CD4-positive, alpha-beta T cell (primary cell): ENCODE measurements at regions not wholly inside any gene's neighbourhood (a gene's known extent, or its start where the extent isn't known, plus 50 kb on each side); places are given as distances from the start of the nearest gene placed in this dataset.

Experiments
- ATAC-seq: fragments of 200-7000 bp; cut with Tn5 transposase; one replicate; pipeline ENCODE4 v1.10.0; 2022; ENCODE audit warnings: mild to moderate bottlenecking; ENCODE audit not compliant: poor library complexity
- CTCF ChIA-PET: fragments of 350-600 bp; sonication (Branson Sonifier 250); formaldehyde crosslinking; loops from one replicate; lab custom pipeline; 2021; ENCODE audit warnings: antibody characterized with exemption, inconsistent platforms; lab: Charles Lee
- POLR2A ChIA-PET: fragments of 350-600 bp; sonication (Branson Sonifier 250); formaldehyde crosslinking; loops from one replicate; lab custom pipeline; 2021; ENCODE audit warnings: antibody characterized with exemption, inconsistent platforms; lab: Charles Lee
- DNase-seq, 14 experiments: peaks; one replicate each; pipeline ENCODE4 v3.0.0-alpha.2; 2013 to 2020; ENCODE audit warnings: mixed read lengths in 2 of 14
- H3K27ac ChIP-seq, 2 donors: one replicate each; pipeline versions ENCODE4 v1.5.1 to v1.7.0; 2013; ENCODE audit warnings: low read length in 2 of 2, low read depth in 1 of 2, mild to moderate bottlenecking in 1 of 2
- H3K27me3 ChIP-seq, 2 experiments: 1 replicate in 1 of 2; 2 replicates in 1 of 2; pipeline versions ENCODE4 v1.6.1 to v1.7.0; 2013; ENCODE audit warnings: low read length in 2 of 2, control low read depth in 1 of 2, mild to moderate bottlenecking in 1 of 2, moderate library complexity in 1 of 2; ENCODE audit not compliant: insufficient read depth in 2 of 2, control insufficient read depth in 1 of 2
- H3K36me3 ChIP-seq: one replicate; pipeline ENCODE4 v1.6.1; 2013; ENCODE audit warnings: low read length, control low read depth; ENCODE audit not compliant: insufficient read depth
- H3K4me1 ChIP-seq: one replicate; pipeline ENCODE4 v1.6.1; 2013; ENCODE audit warnings: low read length, control low read depth; ENCODE audit not compliant: insufficient read depth
- H3K4me3 ChIP-seq: one replicate; pipeline ENCODE4 v1.5.1; 2013; ENCODE audit warnings: mild to moderate bottlenecking, low read length, moderate library complexity
- H3K9me3 ChIP-seq, 2 experiments: 1 replicate in 1 of 2; 2 replicates in 1 of 2; pipeline versions ENCODE4 v1.6.1 to v1.7.0; 2013; ENCODE audit warnings: low read length in 2 of 2, mild to moderate bottlenecking in 2 of 2, control low read depth in 1 of 2, moderate library complexity in 1 of 2; ENCODE audit not compliant: control insufficient read depth in 1 of 2, insufficient read depth in 1 of 2
- H3K27ac Mint-ChIP-seq: one replicate; pipeline ENCODE4 v1.8.0; 2020; ENCODE audit warnings: mixed read lengths
- H3K27me3 Mint-ChIP-seq: one replicate; pipeline ENCODE4 v1.8.0; 2021; ENCODE audit warnings: mixed read lengths
- H3K36me3 Mint-ChIP-seq: one replicate; pipeline ENCODE4 v1.8.0; 2021; ENCODE audit warnings: low read depth, mixed read lengths
- H3K4me1 Mint-ChIP-seq: one replicate; pipeline ENCODE4 v1.8.0; 2021; ENCODE audit warnings: low read depth, mixed read lengths
- H3K4me3 Mint-ChIP-seq: one replicate; pipeline ENCODE4 v1.8.0; 2020; ENCODE audit warnings: mild to moderate bottlenecking, mixed read lengths
- H3K9me3 Mint-ChIP-seq: one replicate; pipeline ENCODE4 v1.8.0; 2020; ENCODE audit warnings: mixed read lengths
- intact Hi-C, 2 experiments: fragments of 100-400 bp; cut with DNase I in 1 of 2; cut with micrococcal nuclease in 1 of 2; formaldehyde crosslinking; loops; one replicate each; pipeline versions ENCODE4 v1.15.1 to v1.9.0; 2023 to 2025; cut with DNase I, micrococcal nuclease
- TF ChIP-seq, protein P1 (sequence below): fragments of 200-600 bp; IDR thresholded peaks from one replicate; pipeline ENCODE4 v1.8.0; 2022; ENCODE audit warnings: antibody characterized with exemption, mild to moderate bottlenecking

- CTCF ChIA-PET: no interaction called here
- H3K36me3 ChIP-seq: no peaks in the 10 kb centered on the region
- no peak overlapping the region for H3K4me3 Mint-ChIP-seq
- POLR2A ChIA-PET: no interaction called here
- no peak for DNase-seq
- H3K9me3 ChIP-seq: peaks cover 0 to 4% of the 10 kb centered on the region in 2 experiments
- H3K27ac Mint-ChIP-seq: no peak overlapping the region
- no peak for ATAC-seq
- peaks cover 6% of the 10 kb centered on the region for H3K9me3 Mint-ChIP-seq
- no peaks in the 10 kb centered on the region for H3K4me1 ChIP-seq
- TF ChIP-seq, protein P1, sequence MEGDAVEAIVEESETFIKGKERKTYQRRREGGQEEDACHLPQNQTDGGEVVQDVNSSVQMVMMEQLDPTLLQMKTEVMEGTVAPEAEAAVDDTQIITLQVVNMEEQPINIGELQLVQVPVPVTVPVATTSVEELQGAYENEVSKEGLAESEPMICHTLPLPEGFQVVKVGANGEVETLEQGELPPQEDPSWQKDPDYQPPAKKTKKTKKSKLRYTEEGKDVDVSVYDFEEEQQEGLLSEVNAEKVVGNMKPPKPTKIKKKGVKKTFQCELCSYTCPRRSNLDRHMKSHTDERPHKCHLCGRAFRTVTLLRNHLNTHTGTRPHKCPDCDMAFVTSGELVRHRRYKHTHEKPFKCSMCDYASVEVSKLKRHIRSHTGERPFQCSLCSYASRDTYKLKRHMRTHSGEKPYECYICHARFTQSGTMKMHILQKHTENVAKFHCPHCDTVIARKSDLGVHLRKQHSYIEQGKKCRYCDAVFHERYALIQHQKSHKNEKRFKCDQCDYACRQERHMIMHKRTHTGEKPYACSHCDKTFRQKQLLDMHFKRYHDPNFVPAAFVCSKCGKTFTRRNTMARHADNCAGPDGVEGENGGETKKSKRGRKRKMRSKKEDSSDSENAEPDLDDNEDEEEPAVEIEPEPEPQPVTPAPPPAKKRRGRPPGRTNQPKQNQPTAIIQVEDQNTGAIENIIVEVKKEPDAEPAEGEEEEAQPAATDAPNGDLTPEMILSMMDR: no peak
- no peak overlapping the region for H3K27ac ChIP-seq
- no peaks in the 10 kb centered on the region for H3K27me3 Mint-ChIP-seq
- H3K4me3 ChIP-seq: no peak overlapping the region
- no peaks in the 10 kb centered on the region for H3K36me3 Mint-ChIP-seq
- no peaks in the 10 kb centered on the region for H3K4me1 Mint-ChIP-seq
- intact Hi-C loops: no loop called here
- H3K27me3 ChIP-seq: no peaks in the 10 kb centered on the region
These were observed 184.1 kb upstream of the MBNL1 start for GRCh38 chr3:152084441-152085158.

DNA sequence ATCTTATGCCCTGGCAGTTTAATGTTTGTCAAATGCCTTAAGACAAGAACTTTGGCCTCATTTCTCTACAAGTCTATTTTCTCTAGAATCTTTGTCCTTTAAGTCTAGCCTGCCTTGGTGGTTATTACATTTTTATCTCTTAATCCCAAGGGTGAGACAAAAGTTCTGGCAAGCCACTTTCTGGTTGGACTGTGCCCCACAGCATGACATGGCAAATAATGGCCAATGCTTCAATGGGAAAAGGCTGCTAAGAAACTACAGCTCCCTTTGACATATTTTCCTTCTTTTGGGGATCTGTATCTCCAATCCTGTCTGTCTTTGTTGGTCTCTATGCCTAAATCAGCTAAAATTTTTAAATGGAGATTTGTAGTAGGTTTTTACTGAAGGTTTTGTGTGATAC is 181.6 kb upstream of the MBNL1 start:
- no peak overlapping the region for H3K27ac ChIP-seq
- ATAC-seq: no peak
- no peaks in the 10 kb centered on the region for H3K9me3 ChIP-seq
- Mint-ChIP-seq H3K4me1 (peaks cover 4% of the 10 kb centered on the region), H3K36me3 (no peaks in the 10 kb centered on the region), H3K27ac (no peak overlapping the region), H3K27me3 (no peaks in the 10 kb centered on the region), H3K4me3 (no peak overlapping the region), H3K9me3 (no peaks in the 10 kb centered on the region)
- ChIA-PET CTCF (no interaction called here), POLR2A (interaction anchor here (0.6 kb wide), 1 partner anchor 349 kb away, joined by 5 read pairs; no protein-coding TSS in a partner anchor)
- no peak overlapping the region for H3K4me3 ChIP-seq
- H3K27me3 ChIP-seq: no peaks in the 10 kb centered on the region
- DNase-seq: no peak
- TF ChIP-seq, protein P1: no peak
- no peaks in the 10 kb centered on the region for H3K36me3 ChIP-seq
- H3K4me1 ChIP-seq: no peaks in the 10 kb centered on the region
- intact Hi-C loops: no loop called here

- intact Hi-C loops: no loop called here
These were observed 179.2 kb upstream of the MBNL1 start for GRCh38 chr3:152089528-152089927.

More at GRCh38 chr3:152089528-152089927, 179.2 kb upstream of the MBNL1 start:
- no peak overlapping the region for H3K27ac Mint-ChIP-seq
- no peak overlapping the region for H3K4me3 ChIP-seq
- no peak overlapping the region for H3K27ac ChIP-seq
- no peak for DNase-seq
- peaks cover 4% of the 10 kb centered on the region for H3K4me1 Mint-ChIP-seq
- ChIA-PET POLR2A (no interaction called here), CTCF (no interaction called here)
- H3K27me3 ChIP-seq: no peaks in the 10 kb centered on the region
- H3K9me3 ChIP-seq: no peaks in the 10 kb centered on the region
- H3K4me1 ChIP-seq: no peaks in the 10 kb centered on the region
- no peaks in the 10 kb centered on the region for H3K36me3 ChIP-seq
- H3K36me3 Mint-ChIP-seq: no peaks in the 10 kb centered on the region
- H3K9me3 Mint-ChIP-seq: no peaks in the 10 kb centered on the region
- H3K4me3 Mint-ChIP-seq: no peak overlapping the region
- TF ChIP-seq, protein P1: no peak
- no peak for ATAC-seq
- no peaks in the 10 kb centered on the region for H3K27me3 Mint-ChIP-seq
